Upper lobe of left lung (tissue), 6 donors: ENCODE measurements at regions not wholly inside any gene's neighbourhood (a gene's known extent, or its start where the extent isn't known, plus 50 kb on each side); places are given as distances from the start of the nearest gene placed in this dataset.

Experiments
- ATAC-seq, 2 donors: fragments of 200-7000 bp; cut with Tn5 transposase; one replicate each; pipeline ENCODE4 v1.9.1; 2022; ENCODE audit warnings: mild to moderate bottlenecking in 2 of 2, moderate library complexity in 2 of 2; ENCODE audit not compliant: low FRiP score in 2 of 2
- DNase-seq, 2 donors: peaks; one replicate each; pipeline ENCODE4 v3.0.0-alpha.2; 2019 to 2020
- H3K27ac ChIP-seq, 4 donors: fragments of 200-600 bp; sonication (generic); one replicate each; pipeline ENCODE4 v1.5.1; 2016 to 2019
- H3K27me3 ChIP-seq, 4 donors: fragments of 200-600 bp; sonication (generic); one replicate each; pipeline ENCODE4 v1.5.1; 2017 to 2019
- H3K36me3 ChIP-seq, 4 donors: fragments of 200-600 bp; sonication (generic); one replicate each; pipeline ENCODE4 v1.5.1; 2016 to 2019
- H3K4me1 ChIP-seq, 4 donors: fragments of 200-600 bp; sonication (generic); one replicate each; pipeline ENCODE4 v1.5.1; 2018 to 2019
- H3K4me3 ChIP-seq, 4 donors: fragments of 200-600 bp; sonication (generic); one replicate each; pipeline ENCODE4 v1.5.1; 2017 to 2019; ENCODE audit warnings: mild to moderate bottlenecking in 2 of 4, moderate library complexity in 1 of 4
- H3K9me3 ChIP-seq, 4 donors: fragments of 200-600 bp; sonication (generic); one replicate each; pipeline ENCODE4 v1.5.1; 2018 to 2019
- CTCF ChIP-seq, 6 experiments: fragments of 450-650 bp in 4 of 6; fragments of 200-600 bp in 2 of 6; sonication (generic) in 2 of 6; IDR thresholded peaks; one replicate each; pipeline ENCODE4 v1.5.1; 2016 to 2019; ENCODE audit warnings: antibody characterized with exemption in 6 of 6
- EP300 ChIP-seq, 4 donors: sonication (generic); formaldehyde crosslinking; IDR thresholded peaks; one replicate each; pipeline ENCODE4 v1.5.1; 2017; ENCODE audit warnings: antibody characterized with exemption in 4 of 4, control low read depth in 2 of 4
- POLR2A ChIP-seq, 4 donors: fragments of 450-650 bp; IDR thresholded peaks; one replicate each; pipeline ENCODE4 v1.5.1; 2016 to 2017; ENCODE audit warnings: antibody characterized with exemption in 4 of 4, mild to moderate bottlenecking in 2 of 4
- POLR2AphosphoS5 ChIP-seq, 2 donors: sonication (generic); formaldehyde crosslinking; IDR thresholded peaks; one replicate each; pipeline ENCODE4 v1.5.1; 2017; ENCODE audit warnings: antibody characterized with exemption in 2 of 2
- WGBS, 2 donors: methylation state at CpG; one replicate each; pipeline ENCODE4 v1.1.5; 2017 to 2018; 5-methylcytosine and 5-hydroxymethylcytosine counted together
- donor health status: DM: no; HTN: no; CAD: no; lungs with moderate emphysema.
- donor health status: DM: no; HTN: yes; CAD: no; lungs with severe emphysema.

GRCh38 chr20:51116765-51117686 lies 94.1 kb upstream of the KCNG1 start:
- H3K4me1 ChIP-seq: no peaks in the 10 kb centered on the region
- H3K9me3 ChIP-seq: no peaks in the 10 kb centered on the region
- H3K4me3 ChIP-seq: no peak overlapping the region
- ATAC-seq (no peak), DNase-seq (no peak)
- H3K27ac ChIP-seq: no peak overlapping the region
- WGBS, 2 donors: 64 to 66% methylated on average over 9 of the region's 9 CpGs
- TF ChIP-seq CTCF (IDR thresholded peaks at IDR 0.05) (no peak), POLR2AphosphoS5 (IDR thresholded peaks at IDR 0.05) (no peak), EP300 (IDR thresholded peaks at IDR 0.05) (no peak), POLR2A (IDR thresholded peaks at IDR 0.05) (no peak)
- H3K27me3 ChIP-seq: no peaks in the 10 kb centered on the region
- no peaks in the 10 kb centered on the region for H3K36me3 ChIP-seq

- TF ChIP-seq CTCF (IDR thresholded peaks at IDR 0.05) (no peak), POLR2A (IDR thresholded peaks at IDR 0.05) (no peak), EP300 (IDR thresholded peaks at IDR 0.05) (no peak), POLR2AphosphoS5 (IDR thresholded peaks at IDR 0.05) (no peak)
- H3K36me3 ChIP-seq: no peaks in the 10 kb centered on the region
- no peaks in the 10 kb centered on the region for H3K9me3 ChIP-seq
- 61 to 62% methylated on average over 8 of the region's 8 CpGs for WGBS, 2 donors
- no peak for DNase-seq
- H3K4me1 ChIP-seq: no peaks in the 10 kb centered on the region
- H3K27me3 ChIP-seq: no peaks in the 10 kb centered on the region
- H3K27ac ChIP-seq: no peak overlapping the region
- no peak for ATAC-seq
- no peak overlapping the region for H3K4me3 ChIP-seq
Measured at GRCh38 chr20:51111290-51111689, 88.4 kb upstream of the KCNG1 start.

- H3K27me3 ChIP-seq: no peaks in the 10 kb centered on the region
- no peaks in the 10 kb centered on the region for H3K4me1 ChIP-seq
- TF ChIP-seq POLR2A (IDR thresholded peaks at IDR 0.05): no peak
- TF ChIP-seq EP300 (IDR thresholded peaks at IDR 0.05): no peak
- DNase-seq: no peak
- ATAC-seq: no peak
- 84 to 85% methylated on average over 11 to 13 of the region's 13 CpGs for WGBS, 2 donors
- H3K27ac ChIP-seq: no peak overlapping the region
- H3K36me3 ChIP-seq: no peaks in the 10 kb centered on the region
- no peak overlapping the region for H3K4me3 ChIP-seq
- H3K9me3 ChIP-seq: no peaks in the 10 kb centered on the region
Measured at GRCh38 chr20:51108638-51109363, 85.9 kb upstream of the KCNG1 start.

GRCh38 chr20:51106011-51106410 lies 83.1 kb upstream of the KCNG1 start:
- no peak for TF ChIP-seq CTCF (IDR thresholded peaks at IDR 0.05)
- TF ChIP-seq POLR2A (IDR thresholded peaks at IDR 0.05): no peak
- no peak for TF ChIP-seq POLR2AphosphoS5 (IDR thresholded peaks at IDR 0.05)
- TF ChIP-seq EP300 (IDR thresholded peaks at IDR 0.05): no peak
- no peak for ATAC-seq

More at GRCh38 chr20:51106011-51106410, 83.1 kb upstream of the KCNG1 start:
- Histone ChIP-seq H3K9me3 (no peaks in the 10 kb centered on the region), H3K4me1 (no peaks in the 10 kb centered on the region), H3K27me3 (no peaks in the 10 kb centered on the region), H3K36me3 (no peaks in the 10 kb centered on the region), H3K4me3 (no peak overlapping the region), H3K27ac (no peak overlapping the region)
- no peak for DNase-seq
- WGBS, 2 donors: 75 to 78% methylated on average over 3 of the region's 3 CpGs
